Progenitor cell of endocrine pancreas (in vitro differentiated cells): ENCODE measurements at regions not wholly inside any gene's neighbourhood (a gene's known extent, or its start where the extent isn't known, plus 50 kb on each side); places are given as distances from the start of the nearest gene placed in this dataset.
A peak's percentile ranks its signal among the peaks of the same experiment; 100 is the strongest.

Experiments used
- DNase-seq: peaks from one replicate; pipeline ENCODE4 v3.0.0; 2021; ENCODE audit warnings: low spot score; ENCODE audit not compliant: unreplicated experiment
- H3K27ac Mint-ChIP-seq: 2 replicates; pipeline ENCODE4 v1.8.0; 2021; ENCODE audit warnings: mild to moderate bottlenecking, moderate library complexity, mixed read lengths
- H3K27me3 Mint-ChIP-seq: 2 replicates; pipeline ENCODE4 v1.8.0; 2021; ENCODE audit warnings: mixed read lengths
- H3K36me3 Mint-ChIP-seq: 2 replicates; pipeline ENCODE4 v1.8.0; 2022; ENCODE audit warnings: mixed read lengths; ENCODE audit not compliant: insufficient read depth
- H3K4me1 Mint-ChIP-seq: 2 replicates; pipeline ENCODE4 v1.8.0; 2021; ENCODE audit warnings: low read depth, mixed read lengths
- H3K4me3 Mint-ChIP-seq: 2 replicates; pipeline ENCODE4 v1.8.0; 2021; ENCODE audit warnings: low read depth, mild to moderate bottlenecking, moderate library complexity, mixed read lengths
- H3K9me3 Mint-ChIP-seq: 2 replicates; pipeline ENCODE4 v1.8.0; 2021; ENCODE audit warnings: low read depth, mixed read lengths
- TF ChIP-seq, protein P1 (sequence below): fragments of 200-600 bp; sonication (generic); IDR thresholded peaks from one replicate; pipeline ENCODE4 v1.5.0; 2021; ENCODE audit warnings: antibody characterized with exemption, mild to moderate bottlenecking; ENCODE audit not compliant: unreplicated experiment

GRCh38 chr13:85976242-85976641 lies 177.0 kb upstream of the SLITRK6 start:
- no peak overlapping the region for H3K4me3 Mint-ChIP-seq
- no peaks in the 10 kb centered on the region for H3K36me3 Mint-ChIP-seq
- TF ChIP-seq, protein P1, sequence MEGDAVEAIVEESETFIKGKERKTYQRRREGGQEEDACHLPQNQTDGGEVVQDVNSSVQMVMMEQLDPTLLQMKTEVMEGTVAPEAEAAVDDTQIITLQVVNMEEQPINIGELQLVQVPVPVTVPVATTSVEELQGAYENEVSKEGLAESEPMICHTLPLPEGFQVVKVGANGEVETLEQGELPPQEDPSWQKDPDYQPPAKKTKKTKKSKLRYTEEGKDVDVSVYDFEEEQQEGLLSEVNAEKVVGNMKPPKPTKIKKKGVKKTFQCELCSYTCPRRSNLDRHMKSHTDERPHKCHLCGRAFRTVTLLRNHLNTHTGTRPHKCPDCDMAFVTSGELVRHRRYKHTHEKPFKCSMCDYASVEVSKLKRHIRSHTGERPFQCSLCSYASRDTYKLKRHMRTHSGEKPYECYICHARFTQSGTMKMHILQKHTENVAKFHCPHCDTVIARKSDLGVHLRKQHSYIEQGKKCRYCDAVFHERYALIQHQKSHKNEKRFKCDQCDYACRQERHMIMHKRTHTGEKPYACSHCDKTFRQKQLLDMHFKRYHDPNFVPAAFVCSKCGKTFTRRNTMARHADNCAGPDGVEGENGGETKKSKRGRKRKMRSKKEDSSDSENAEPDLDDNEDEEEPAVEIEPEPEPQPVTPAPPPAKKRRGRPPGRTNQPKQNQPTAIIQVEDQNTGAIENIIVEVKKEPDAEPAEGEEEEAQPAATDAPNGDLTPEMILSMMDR, result no peak
- peaks cover 14% of the 10 kb centered on the region for H3K27me3 Mint-ChIP-seq
- no peak for DNase-seq
- H3K9me3 Mint-ChIP-seq, result peaks cover 4% of the 10 kb centered on the region
- peaks cover 1% of the 10 kb centered on the region for H3K4me1 Mint-ChIP-seq
- H3K27ac Mint-ChIP-seq, result no peak overlapping the region

GRCh38 chr13:85974608-85975366 lies 175.6 kb upstream of the SLITRK6 start:
- Mint-ChIP-seq H3K4me3 (no peak overlapping the region), H3K4me1 (no peaks in the 10 kb centered on the region), H3K9me3 (no peaks in the 10 kb centered on the region), H3K27me3 (peaks cover 14% of the 10 kb centered on the region), H3K36me3 (no peaks in the 10 kb centered on the region), H3K27ac (no peak overlapping the region)
- no peak for DNase-seq
- TF ChIP-seq, protein P1, result no peak

GRCh38 chr13:85970727-85971126 lies 171.5 kb upstream of the SLITRK6 start:
- no peak overlapping the region for H3K4me3 Mint-ChIP-seq
- no peak for DNase-seq
- no peaks in the 10 kb centered on the region for H3K36me3 Mint-ChIP-seq
- peaks cover 12% of the 10 kb centered on the region for H3K27me3 Mint-ChIP-seq
- TF ChIP-seq, protein P1, result peak; percentile 33
- H3K27ac Mint-ChIP-seq, result no peak overlapping the region
- peaks cover 13% of the 10 kb centered on the region for H3K4me1 Mint-ChIP-seq
- H3K9me3 Mint-ChIP-seq, result no peaks in the 10 kb centered on the region

- Mint-ChIP-seq H3K36me3 (no peaks in the 10 kb centered on the region), H3K27me3 (peaks cover 18% of the 10 kb centered on the region), H3K4me3 (no peak overlapping the region), H3K4me1 (peaks cover 13% of the 10 kb centered on the region), H3K9me3 (no peaks in the 10 kb centered on the region), H3K27ac (no peak overlapping the region)
- TF ChIP-seq, protein P1, result no peak
- no peak for DNase-seq
Measured at GRCh38 chr13:85969331-85969730, 170.1 kb upstream of the SLITRK6 start.

DNA sequence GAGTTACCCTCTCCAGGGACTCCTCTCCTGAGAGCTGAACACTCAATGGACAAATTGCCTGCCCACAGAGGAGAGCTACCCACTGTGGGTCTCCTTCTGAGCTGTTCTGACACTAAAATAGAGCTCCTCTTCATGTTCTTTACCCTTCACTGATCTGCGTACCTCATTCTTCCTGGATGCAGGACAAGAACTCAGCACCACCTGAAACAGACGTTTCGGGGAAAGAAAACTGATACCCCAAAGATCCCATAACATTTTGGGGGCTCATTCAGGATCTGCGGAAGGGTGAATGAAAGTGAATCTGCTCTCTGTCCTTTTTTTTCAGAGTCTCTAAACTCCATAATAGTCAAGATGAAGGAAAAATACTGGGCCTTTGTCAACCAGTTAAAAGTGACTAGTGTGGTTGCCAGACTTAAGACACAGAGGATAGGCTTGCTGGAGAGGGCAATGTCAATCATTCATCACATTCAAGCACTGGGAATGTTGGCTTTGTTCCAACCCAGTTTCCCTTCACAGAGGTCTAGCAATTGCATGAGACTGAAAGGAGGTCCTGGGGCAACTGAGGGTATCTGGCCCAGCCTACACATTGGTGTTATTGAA lies 136.7 kb upstream of the SLITRK6 start:
- Mint-ChIP-seq H3K36me3 (peaks cover 3% of the 10 kb centered on the region), H3K4me3 (no peak overlapping the region), H3K27me3 (no peaks in the 10 kb centered on the region), H3K9me3 (peaks cover 20% of the 10 kb centered on the region), H3K4me1 (no peaks in the 10 kb centered on the region), H3K27ac (no peak overlapping the region)
- no peak for DNase-seq
- TF ChIP-seq, protein P1, result no peak
